GM12872 (cell line): ENCODE measurements at regions not wholly inside any gene's neighbourhood (a gene's known extent, or its start where the extent isn't known, plus 50 kb on each side); places are given as distances from the start of the nearest gene placed in this dataset.

ENCODE experiments used
- TF ChIP-seq, protein P1 (sequence below): IDR thresholded peaks from 3 replicates; pipeline ENCODE4 v1.5.1; 2011; ENCODE audit warnings: low read depth, mild to moderate bottlenecking, low read length, moderate library complexity; ENCODE audit not compliant: insufficient read depth

DNA sequence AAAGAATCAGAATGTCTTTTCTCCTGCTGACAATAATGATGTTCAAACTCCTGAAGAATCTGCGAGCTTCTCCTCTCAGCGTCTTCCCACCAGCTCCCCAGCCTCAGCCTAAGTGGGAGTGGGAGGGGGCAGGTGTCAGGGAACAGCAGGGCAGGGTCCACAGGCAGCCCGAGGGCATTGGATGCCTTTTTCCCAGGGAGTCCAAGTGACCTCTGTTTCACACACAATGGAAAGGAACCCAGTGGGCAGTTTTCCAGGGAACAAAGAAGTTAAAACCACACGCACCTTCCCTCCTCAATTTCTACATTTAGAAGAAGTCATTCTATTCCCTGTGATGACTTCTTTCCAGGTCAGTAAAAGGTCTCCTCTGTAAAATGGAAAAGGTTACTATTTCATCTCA lies 278.5 kb downstream of the PARM1 start:
- TF ChIP-seq, protein P1, sequence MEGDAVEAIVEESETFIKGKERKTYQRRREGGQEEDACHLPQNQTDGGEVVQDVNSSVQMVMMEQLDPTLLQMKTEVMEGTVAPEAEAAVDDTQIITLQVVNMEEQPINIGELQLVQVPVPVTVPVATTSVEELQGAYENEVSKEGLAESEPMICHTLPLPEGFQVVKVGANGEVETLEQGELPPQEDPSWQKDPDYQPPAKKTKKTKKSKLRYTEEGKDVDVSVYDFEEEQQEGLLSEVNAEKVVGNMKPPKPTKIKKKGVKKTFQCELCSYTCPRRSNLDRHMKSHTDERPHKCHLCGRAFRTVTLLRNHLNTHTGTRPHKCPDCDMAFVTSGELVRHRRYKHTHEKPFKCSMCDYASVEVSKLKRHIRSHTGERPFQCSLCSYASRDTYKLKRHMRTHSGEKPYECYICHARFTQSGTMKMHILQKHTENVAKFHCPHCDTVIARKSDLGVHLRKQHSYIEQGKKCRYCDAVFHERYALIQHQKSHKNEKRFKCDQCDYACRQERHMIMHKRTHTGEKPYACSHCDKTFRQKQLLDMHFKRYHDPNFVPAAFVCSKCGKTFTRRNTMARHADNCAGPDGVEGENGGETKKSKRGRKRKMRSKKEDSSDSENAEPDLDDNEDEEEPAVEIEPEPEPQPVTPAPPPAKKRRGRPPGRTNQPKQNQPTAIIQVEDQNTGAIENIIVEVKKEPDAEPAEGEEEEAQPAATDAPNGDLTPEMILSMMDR, result no peak

DNA sequence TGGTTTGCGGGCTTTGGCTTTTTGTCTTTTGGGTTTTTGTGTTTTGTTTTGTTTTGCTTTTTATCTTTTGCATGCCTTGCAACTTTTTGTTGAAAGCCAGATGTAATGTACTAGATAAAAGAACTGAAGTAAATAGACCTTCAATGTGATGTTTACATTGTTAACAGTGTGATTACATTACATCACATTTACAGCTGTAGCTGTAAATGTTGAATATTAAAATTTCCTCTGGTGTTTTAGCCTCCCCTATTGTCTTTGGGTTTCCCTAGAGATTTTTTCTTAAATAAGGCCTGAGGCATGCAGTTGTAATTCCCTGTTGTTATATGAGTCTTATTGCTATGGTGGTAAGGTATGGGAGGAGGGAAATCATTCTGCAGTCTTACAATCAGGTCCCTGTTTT lies 275.0 kb downstream of the PARM1 start:
- TF ChIP-seq, protein P1, result no peak

DNA sequence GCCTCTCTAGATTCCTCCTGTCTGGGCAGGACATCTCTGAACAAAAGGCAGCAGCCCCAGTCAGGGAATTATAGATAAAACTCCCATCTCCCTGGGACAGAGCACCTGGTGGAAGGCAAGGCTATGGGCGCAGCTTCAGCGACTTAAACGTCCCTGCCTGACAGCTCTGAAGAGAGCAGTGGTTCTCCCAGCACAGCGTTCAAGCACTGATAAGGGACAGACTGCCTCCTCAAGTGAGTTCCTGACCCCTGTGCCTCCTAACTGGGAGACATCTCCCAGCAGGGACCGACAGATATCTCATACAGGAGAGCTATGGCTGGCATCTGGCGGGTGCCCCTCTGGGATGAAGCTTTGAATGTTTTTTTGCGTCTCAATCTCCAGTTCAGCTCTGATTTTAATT lies 262.2 kb downstream of the PARM1 start:
- TF ChIP-seq, protein P1, result no peak

DNA sequence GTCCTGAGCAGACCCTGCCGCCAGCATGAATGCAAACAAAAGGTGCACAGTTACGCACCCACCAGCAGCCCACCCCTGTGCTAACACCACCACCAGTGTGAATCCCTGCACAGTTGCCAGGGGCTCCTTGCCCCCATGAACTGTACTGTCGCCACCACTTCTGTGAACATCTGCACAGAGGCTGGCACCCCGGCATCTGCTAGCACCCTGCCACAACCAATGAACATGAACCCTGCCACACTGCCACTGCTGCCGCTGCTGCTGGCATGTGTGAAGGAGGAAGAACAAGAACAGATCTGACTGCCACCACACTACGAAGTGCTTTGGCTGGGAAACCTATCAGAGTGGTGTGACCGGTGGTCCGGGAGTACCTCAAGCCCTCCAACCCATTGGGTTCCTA lies 261.3 kb downstream of the PARM1 start:
- TF ChIP-seq, protein P1, result no peak

DNA sequence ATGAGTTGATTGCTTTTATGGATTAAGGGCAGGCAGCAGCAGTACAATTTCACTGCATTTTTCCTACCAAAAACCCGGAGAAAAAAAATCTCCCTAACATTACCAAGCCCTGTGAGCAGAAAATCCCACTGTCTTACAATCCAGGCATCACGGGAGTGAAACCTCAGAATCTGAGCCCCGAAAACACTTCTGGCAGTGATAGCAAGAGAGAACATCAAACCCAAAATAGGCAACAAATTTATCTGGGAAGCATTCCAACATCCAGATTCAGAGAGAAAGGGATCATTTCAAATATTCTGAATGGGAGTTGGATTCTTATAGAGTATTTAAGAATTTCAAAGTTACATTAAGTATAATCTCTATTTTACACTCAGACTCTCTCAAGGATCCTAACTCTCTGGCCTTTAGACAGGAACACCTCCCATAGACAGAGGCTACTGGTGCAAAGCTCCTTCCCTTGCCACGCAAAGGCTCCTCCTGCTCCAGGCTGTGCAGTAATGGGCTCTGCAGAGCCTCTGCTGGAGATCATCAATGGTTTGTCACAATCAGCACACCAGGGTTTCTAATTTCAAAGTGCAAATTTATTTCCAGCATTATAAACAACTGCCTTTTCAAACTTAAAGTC lies 256.9 kb downstream of the PARM1 start:
- TF ChIP-seq, protein P1, result no peak

DNA sequence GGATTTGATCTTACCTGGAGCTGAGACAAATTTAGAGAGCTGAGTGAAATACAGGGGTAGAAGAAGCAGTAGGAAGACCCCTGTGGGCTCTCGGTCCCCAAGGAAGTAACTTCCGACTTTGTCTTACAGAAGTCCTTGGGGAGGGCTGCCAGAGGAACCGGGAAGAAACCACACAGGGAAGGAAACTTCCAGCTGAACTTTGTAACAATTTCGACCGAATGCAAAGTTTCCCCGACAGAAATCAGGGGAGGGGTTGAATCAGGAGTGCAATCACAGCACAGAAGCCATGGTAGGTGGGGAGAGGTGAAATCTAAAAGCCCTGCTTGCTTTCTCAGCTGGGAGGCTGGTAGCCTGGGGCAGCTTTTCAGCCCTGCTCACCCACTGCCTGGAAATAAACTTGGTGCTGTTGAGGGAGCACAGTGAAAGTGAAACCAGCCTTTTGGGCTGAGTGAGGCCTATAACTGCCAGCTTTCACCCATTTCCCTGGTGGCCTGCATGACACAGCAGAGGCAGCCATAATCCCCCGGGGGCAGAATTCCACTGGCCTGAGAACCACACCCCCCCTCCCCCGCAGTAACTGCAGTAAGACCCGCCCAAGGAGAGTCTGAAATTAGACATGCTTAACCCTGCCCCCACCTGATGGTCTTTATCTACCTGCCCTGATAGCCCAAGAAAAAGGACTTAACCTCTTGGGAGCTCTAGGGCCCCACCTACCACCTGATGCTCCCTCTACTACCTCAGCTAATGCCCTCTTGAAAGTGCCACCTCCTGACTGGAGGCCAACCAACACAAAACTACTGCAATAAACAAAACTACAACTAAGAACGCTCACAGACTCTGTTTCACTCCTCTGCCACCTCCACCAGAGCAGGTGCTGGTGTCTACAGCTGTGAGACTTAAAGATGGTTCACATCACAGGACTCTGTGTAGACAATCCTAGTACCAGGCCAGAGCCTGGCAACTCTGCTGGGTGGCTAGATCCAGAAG lies 248.2 kb downstream of the PARM1 start:
- TF ChIP-seq, protein P1, result no peak

DNA sequence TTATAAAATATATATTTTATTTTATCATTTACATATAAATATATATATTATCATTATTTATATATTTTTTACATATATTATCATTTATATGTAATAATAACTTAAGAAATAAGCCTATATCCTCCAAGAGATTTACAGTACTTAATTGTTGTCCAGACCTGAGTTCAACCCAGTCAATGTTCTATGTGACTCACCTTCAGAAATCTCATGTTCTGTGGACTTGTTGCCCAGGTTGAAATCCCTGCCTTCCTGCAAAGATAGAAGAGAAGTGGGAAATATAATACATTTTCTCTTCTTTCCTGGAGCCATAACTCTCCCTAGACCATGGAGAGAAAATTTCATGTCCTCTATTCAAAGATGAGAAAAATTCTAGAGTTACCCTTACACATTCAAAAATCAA lies 247.3 kb downstream of the PARM1 start:
- TF ChIP-seq, protein P1, result no peak
